Astrocyte (in vitro differentiated cells and primary cell): ENCODE measurements at regions not wholly inside any gene's neighbourhood (a gene's known extent, or its start where the extent isn't known, plus 50 kb on each side); places are given as distances from the start of the nearest gene placed in this dataset.

Source experiments
- CTCF ChIP-seq: IDR thresholded peaks from 2 replicates; pipeline ENCODE4 v1.5.1; 2011; ENCODE audit warnings: low read depth, mild to moderate bottlenecking, inconsistent platforms, low read length, moderate library complexity; ENCODE audit not compliant: insufficient read depth
- EZH2 ChIP-seq: IDR thresholded peaks from 2 replicates; pipeline ENCODE4 v1.6.1; 2012; ENCODE audit warnings: mild to moderate bottlenecking, low read length, inconsistent platforms; ENCODE audit not compliant: insufficient read depth

- TF ChIP-seq CTCF (no peak), EZH2 (no peak)
Observed at GRCh38 chr2:7288484-7288883, 371.3 kb downstream of the RNF144A start.
